WTC11 (cell line): ENCODE measurements at regions not wholly inside any gene's neighbourhood (a gene's known extent, or its start where the extent isn't known, plus 50 kb on each side); places are given as distances from the start of the nearest gene placed in this dataset.

Source experiments
- ATAC-seq: fragments of 200-7000 bp; cut with Tn5 transposase; 2 replicates; pipeline ENCODE4 v1.10.0; 2021; ENCODE audit warnings: mild to moderate bottlenecking, moderate library complexity
- CTCF ChIA-PET: fragments of 300-600 bp; sonication (Branson Sonifier 250); formaldehyde crosslinking; loops from one replicate; lab custom pipeline; 2021; ENCODE audit warnings: antibody characterized with exemption; lab: Charles Lee
- POLR2A ChIA-PET: fragments of 350-600 bp; sonication (Branson Sonifier 250); formaldehyde crosslinking; loops from one replicate; lab custom pipeline; 2021; ENCODE audit warnings: antibody characterized with exemption; lab: Charles Lee
- DNase-seq: peaks from one replicate; pipeline ENCODE4 v3.0.0; 2021; ENCODE audit warnings: low spot score
- H3K27ac Mint-ChIP-seq: 2 replicates; pipeline ENCODE4 v1.8.0; 2021; ENCODE audit warnings: mixed read lengths
- H3K27me3 Mint-ChIP-seq: 2 replicates; pipeline ENCODE4 v1.8.0; 2021; ENCODE audit warnings: low read depth, mild to moderate bottlenecking, moderate library complexity, mixed read lengths
- H3K36me3 Mint-ChIP-seq: 2 replicates; pipeline ENCODE4 v1.8.0; 2021; ENCODE audit warnings: mixed read lengths
- H3K4me1 Mint-ChIP-seq: 2 replicates; pipeline ENCODE4 v1.8.0; 2022; ENCODE audit warnings: mixed read lengths
- H3K4me3 Mint-ChIP-seq: 2 replicates; pipeline ENCODE4 v1.8.0; 2021; ENCODE audit warnings: mild to moderate bottlenecking, moderate library complexity, mixed read lengths
- H3K9me3 Mint-ChIP-seq: 2 replicates; pipeline ENCODE4 v1.8.0; 2021; ENCODE audit warnings: mixed read lengths
- ATF1 ChIP-seq: sonication (generic); formaldehyde crosslinking; IDR thresholded peaks from 2 replicates; pipeline ENCODE4 v1.8.1; 2023; ENCODE audit warnings: mild to moderate bottlenecking, moderate library complexity, missing genetic modification reagents
- CREM ChIP-seq: sonication (generic); formaldehyde crosslinking; IDR thresholded peaks from 2 replicates; pipeline ENCODE4 v1.8.1; 2022; ENCODE audit warnings: mild to moderate bottlenecking, missing genetic modification reagents, moderate library complexity
- FOXJ3 ChIP-seq: sonication (generic); formaldehyde crosslinking; IDR thresholded peaks from 2 replicates; pipeline ENCODE4 v1.9.0; 2021; ENCODE audit warnings: missing genetic modification reagents, mild to moderate bottlenecking, borderline replicate concordance
- FOXP4 ChIP-seq: sonication (generic); formaldehyde crosslinking; IDR thresholded peaks from 2 replicates; pipeline ENCODE4 v1.8.0; 2022; ENCODE audit warnings: mild to moderate bottlenecking, missing genetic modification reagents
- PRDM15 ChIP-seq: sonication (generic); formaldehyde crosslinking; IDR thresholded peaks from 2 replicates; pipeline ENCODE4 v1.8.0; 2022; ENCODE audit warnings: missing genetic modification reagents
- SMAD3 ChIP-seq: sonication (generic); formaldehyde crosslinking; IDR thresholded peaks from 2 replicates; pipeline ENCODE4 v1.8.0; 2022; ENCODE audit warnings: missing genetic modification reagents, mild to moderate bottlenecking, borderline replicate concordance
- SMAD4 ChIP-seq: sonication (generic); formaldehyde crosslinking; IDR thresholded peaks from 2 replicates; pipeline ENCODE4 v1.8.0; 2022; ENCODE audit warnings: mild to moderate bottlenecking, missing genetic modification reagents
- ZNF232 ChIP-seq: sonication (generic); formaldehyde crosslinking; IDR thresholded peaks from 2 replicates; pipeline ENCODE4 v1.8.0; 2022; ENCODE audit warnings: mild to moderate bottlenecking, missing genetic modification reagents
- ZNF423 ChIP-seq: fragments of 250-450 bp; sonication (Bioruptor Pico); IDR thresholded peaks from 2 replicates; pipeline ENCODE4 v2.1.2; 2022; ENCODE audit warnings: mild to moderate bottlenecking, moderate library complexity
- ZNF671 ChIP-seq: fragments of 250-450 bp; sonication (Bioruptor Pico); IDR thresholded peaks from 2 replicates; pipeline ENCODE4 v1.8.0; 2021; ENCODE audit warnings: mild to moderate bottlenecking
- TF ChIP-seq, protein P1 (sequence below): sonication (generic); formaldehyde crosslinking; IDR thresholded peaks from 2 replicates; pipeline ENCODE4 v1.8.0; 2023; ENCODE audit warnings: mild to moderate bottlenecking, missing genetic modification reagents
- TF ChIP-seq, protein P2 (sequence below): fragments of 250-450 bp; sonication (Bioruptor Pico); IDR thresholded peaks from 2 replicates; pipeline ENCODE4 v1.9.0; 2021; ENCODE audit warnings: mild to moderate bottlenecking
- TF ChIP-seq, protein P3 (sequence below): fragments of 250-450 bp; sonication (Bioruptor Pico); IDR thresholded peaks from 2 replicates; pipeline ENCODE4 v2.1.2; 2022; ENCODE audit warnings: mild to moderate bottlenecking, moderate library complexity
- TF ChIP-seq, protein P4 (sequence below): sonication (generic); formaldehyde crosslinking; IDR thresholded peaks from 2 replicates; pipeline ENCODE4 v1.8.1; 2022; ENCODE audit warnings: mild to moderate bottlenecking, moderate library complexity, missing genetic modification reagents

DNA sequence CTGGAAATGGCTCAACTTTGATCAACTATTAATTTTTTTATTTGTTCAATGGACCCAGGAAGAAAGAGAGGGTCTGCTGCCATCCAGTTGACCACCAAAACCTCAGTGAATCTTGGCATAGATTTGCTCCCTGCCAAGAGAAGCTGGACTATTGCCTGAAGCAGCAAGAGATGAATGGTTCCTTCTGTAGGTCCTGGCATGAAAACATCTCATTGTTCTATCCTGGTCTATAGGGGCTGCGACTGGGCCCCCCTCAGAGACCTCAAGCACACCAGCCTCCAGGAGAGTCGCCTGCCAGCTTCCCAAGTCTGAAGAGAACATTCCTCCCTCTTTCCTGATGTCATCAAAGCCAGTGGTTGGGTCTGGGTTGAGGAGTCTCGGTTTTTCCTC, 204.9 kb downstream of the TMX1 start:
- H3K4me3 Mint-ChIP-seq, result no peak overlapping the region
- CTCF ChIA-PET, result no interaction called here
- no peak for ATAC-seq
- TF ChIP-seq, protein P1, sequence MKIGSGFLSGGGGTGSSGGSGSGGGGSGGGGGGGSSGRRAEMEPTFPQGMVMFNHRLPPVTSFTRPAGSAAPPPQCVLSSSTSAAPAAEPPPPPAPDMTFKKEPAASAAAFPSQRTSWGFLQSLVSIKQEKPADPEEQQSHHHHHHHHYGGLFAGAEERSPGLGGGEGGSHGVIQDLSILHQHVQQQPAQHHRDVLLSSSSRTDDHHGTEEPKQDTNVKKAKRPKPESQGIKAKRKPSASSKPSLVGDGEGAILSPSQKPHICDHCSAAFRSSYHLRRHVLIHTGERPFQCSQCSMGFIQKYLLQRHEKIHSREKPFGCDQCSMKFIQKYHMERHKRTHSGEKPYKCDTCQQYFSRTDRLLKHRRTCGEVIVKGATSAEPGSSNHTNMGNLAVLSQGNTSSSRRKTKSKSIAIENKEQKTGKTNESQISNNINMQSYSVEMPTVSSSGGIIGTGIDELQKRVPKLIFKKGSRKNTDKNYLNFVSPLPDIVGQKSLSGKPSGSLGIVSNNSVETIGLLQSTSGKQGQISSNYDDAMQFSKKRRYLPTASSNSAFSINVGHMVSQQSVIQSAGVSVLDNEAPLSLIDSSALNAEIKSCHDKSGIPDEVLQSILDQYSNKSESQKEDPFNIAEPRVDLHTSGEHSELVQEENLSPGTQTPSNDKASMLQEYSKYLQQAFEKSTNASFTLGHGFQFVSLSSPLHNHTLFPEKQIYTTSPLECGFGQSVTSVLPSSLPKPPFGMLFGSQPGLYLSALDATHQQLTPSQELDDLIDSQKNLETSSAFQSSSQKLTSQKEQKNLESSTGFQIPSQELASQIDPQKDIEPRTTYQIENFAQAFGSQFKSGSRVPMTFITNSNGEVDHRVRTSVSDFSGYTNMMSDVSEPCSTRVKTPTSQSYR (CRISPR knock-in tag), result no peak
- no peak for TF ChIP-seq FOXJ3
- no peak for TF ChIP-seq CREM
- no peak for TF ChIP-seq ZNF671
- TF ChIP-seq, protein P2, sequence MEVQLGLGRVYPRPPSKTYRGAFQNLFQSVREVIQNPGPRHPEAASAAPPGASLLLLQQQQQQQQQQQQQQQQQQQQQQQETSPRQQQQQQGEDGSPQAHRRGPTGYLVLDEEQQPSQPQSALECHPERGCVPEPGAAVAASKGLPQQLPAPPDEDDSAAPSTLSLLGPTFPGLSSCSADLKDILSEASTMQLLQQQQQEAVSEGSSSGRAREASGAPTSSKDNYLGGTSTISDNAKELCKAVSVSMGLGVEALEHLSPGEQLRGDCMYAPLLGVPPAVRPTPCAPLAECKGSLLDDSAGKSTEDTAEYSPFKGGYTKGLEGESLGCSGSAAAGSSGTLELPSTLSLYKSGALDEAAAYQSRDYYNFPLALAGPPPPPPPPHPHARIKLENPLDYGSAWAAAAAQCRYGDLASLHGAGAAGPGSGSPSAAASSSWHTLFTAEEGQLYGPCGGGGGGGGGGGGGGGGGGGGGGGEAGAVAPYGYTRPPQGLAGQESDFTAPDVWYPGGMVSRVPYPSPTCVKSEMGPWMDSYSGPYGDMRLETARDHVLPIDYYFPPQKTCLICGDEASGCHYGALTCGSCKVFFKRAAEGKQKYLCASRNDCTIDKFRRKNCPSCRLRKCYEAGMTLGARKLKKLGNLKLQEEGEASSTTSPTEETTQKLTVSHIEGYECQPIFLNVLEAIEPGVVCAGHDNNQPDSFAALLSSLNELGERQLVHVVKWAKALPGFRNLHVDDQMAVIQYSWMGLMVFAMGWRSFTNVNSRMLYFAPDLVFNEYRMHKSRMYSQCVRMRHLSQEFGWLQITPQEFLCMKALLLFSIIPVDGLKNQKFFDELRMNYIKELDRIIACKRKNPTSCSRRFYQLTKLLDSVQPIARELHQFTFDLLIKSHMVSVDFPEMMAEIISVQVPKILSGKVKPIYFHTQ (CRISPR knock-in tag), result no peak
- no peak for TF ChIP-seq ATF1 (CRISPR knock-in tag)
- TF ChIP-seq ZNF232 (CRISPR knock-in tag), result no peak
- no peak for TF ChIP-seq PRDM15 (CRISPR knock-in tag)
- no peak for TF ChIP-seq ZNF423 (CRISPR knock-in tag)
- TF ChIP-seq, protein P3, sequence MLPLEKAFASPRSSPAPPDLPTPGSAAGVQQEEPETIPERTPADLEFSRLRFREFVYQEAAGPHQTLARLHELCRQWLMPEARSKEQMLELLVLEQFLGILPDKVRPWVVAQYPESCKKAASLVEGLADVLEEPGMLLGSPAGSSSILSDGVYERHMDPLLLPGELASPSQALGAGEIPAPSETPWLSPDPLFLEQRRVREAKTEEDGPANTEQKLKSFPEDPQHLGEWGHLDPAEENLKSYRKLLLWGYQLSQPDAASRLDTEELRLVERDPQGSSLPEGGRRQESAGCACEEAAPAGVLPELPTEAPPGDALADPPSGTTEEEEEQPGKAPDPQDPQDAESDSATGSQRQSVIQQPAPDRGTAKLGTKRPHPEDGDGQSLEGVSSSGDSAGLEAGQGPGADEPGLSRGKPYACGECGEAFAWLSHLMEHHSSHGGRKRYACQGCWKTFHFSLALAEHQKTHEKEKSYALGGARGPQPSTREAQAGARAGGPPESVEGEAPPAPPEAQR (CRISPR knock-in tag), result no peak
- TF ChIP-seq, protein P4, sequence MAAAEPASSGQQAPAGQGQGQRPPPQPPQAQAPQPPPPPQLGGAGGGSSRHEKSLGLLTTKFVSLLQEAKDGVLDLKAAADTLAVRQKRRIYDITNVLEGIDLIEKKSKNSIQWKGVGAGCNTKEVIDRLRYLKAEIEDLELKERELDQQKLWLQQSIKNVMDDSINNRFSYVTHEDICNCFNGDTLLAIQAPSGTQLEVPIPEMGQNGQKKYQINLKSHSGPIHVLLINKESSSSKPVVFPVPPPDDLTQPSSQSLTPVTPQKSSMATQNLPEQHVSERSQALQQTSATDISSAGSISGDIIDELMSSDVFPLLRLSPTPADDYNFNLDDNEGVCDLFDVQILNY (CRISPR knock-in tag), result no peak
- TF ChIP-seq FOXP4 (CRISPR knock-in tag), result no peak
- TF ChIP-seq SMAD3 (CRISPR knock-in tag), result no peak
- no peak for TF ChIP-seq SMAD4 (CRISPR knock-in tag)
- TF ChIP-seq, all 79 proteins: peak for 0
- POLR2A ChIA-PET, result no interaction called here
- Mint-ChIP-seq H3K4me1 (peaks cover 6% of the 10 kb centered on the region), H3K27me3 (peaks cover 9% of the 10 kb centered on the region), H3K36me3 (no peaks in the 10 kb centered on the region), H3K9me3 (no peaks in the 10 kb centered on the region), H3K27ac (no peak overlapping the region)
- DNase-seq, result no peak
